CMK (cell line): ENCODE measurements at regions not wholly inside any gene's neighbourhood (a gene's known extent, or its start where the extent isn't known, plus 50 kb on each side); places are given as distances from the start of the nearest gene placed in this dataset.

Experiments used
- DNase-seq: peaks from one replicate; pipeline ENCODE4 v3.0.0-alpha.2; 2010; ENCODE audit warnings: low read depth

DNA sequence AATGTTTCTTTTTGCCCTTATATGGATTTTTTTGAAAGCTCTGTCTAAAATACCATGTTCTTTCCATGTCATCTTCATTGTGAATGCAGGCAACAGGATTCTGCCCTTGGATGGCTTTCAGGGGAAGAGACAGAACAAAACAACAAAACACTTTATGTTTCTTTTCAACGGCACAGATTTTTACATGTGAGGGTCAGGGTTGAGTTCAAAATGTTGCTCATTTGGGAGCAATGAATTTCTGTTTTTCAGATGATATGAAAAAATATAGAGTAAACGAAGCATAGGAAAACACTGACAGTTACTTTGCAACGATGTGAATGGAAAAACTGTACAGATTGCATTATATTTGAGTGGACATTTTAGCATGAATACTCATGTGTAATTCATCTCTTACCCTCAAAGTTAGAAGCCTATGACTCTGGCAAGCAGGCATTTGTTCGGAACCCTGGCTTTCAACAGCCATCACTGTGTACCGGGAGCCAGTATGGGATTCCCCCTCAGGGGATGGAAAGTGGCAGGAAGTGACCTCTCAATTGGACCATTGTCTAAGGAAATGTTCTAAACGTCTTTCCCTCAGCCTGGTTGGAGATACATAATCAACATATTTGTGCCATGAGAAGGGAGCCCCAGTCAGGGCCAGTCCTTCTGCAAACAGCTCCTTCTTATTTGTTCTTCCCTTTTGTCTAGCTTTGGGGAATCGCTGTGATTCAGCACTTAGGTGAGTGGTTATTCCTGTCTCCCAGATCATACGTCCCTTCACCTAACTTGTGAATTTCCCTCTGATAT is 153.9 kb upstream of the MEF2C start:
- DNase-seq: no peak

DNA sequence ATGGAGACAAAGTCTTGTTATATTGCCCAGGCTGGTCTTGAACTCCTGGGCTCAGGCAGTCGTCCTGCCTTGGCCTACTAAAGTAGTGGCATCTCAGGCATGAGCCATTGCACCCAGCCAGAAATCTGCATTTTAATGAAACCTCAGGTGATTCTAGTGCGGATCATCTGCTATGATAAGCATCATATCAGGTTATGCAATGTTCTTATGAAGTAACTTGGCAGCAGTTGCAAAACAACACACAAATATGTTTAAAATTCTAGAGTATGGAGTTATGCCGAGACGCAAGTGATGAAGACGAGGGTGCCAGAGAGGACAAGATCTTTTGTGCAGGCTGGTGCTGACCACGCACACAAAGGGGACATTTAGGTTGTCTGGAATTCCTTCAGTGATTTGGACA is 153.2 kb upstream of the MEF2C start:
- no peak for DNase-seq

DNA sequence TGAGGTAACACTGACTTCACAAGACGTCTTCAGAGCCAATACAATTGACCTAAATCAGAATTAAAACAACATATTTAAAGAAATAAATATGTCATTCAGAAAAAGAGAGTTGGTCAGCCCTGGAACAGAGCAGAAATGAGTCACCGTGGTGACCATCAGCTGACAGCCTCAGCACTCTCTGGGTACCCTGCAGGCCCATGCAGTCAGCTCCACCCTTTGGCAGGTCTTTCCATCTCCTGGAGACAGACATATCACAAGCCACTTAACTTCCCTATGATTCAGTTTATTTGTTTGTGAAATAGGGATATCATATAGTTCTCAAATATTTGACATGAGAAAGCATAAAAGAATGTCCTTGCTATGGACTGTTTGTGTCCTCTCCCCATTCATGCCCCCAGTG is 151.6 kb upstream of the MEF2C start:
- no peak for DNase-seq

DNA sequence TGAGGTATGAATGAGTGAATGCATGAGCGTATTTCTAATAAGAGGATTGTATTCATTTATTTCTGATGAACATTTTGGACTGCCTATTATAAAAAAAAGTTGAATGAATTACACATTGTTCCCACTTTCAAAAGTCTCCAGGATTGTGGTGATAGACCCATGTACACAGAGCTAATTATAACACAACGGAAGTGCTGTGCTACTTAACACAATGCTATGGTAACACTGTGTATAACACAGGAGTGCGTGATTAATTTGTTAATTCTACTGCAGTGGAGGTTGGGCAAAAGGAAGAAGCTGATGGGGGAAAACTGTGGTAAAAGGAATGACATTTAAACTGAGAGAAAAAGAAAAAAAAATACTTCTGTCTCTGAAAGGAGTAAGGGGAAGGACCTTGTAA is 147.8 kb upstream of the MEF2C start:
- no peak for DNase-seq

DNA sequence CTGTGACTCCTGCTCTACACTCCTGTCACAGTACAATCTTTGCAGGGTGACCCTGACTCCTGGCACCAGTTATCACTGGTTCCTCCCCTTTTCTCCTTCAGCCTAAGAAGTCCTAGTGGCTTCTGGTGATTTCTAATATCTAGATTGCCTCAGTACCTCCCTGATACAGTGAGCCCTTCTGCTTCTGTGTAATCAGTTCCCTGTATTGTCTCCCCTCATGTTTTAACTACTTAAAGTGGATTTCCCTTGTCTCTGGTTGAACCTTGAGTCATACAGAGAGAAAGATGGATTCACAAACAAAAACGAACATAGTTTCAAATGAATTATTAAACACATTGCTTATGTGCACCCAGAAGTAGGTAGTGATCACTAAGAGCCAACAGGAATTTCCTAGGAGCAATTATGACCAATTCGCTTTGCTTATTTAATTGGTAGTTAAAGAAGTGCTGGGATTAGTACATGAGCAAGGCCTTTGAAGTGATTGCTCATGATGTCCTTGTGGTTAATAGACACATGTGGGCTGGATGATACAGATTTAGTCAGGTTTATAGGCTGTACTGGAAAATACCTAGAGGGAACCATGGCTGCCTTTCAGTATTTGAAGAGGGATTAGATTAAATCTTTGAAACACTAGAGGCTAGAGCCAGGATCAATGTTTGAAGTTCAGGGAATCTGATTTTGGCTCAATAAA is 145.8 kb upstream of the MEF2C start:
- DNase-seq: no peak

DNA sequence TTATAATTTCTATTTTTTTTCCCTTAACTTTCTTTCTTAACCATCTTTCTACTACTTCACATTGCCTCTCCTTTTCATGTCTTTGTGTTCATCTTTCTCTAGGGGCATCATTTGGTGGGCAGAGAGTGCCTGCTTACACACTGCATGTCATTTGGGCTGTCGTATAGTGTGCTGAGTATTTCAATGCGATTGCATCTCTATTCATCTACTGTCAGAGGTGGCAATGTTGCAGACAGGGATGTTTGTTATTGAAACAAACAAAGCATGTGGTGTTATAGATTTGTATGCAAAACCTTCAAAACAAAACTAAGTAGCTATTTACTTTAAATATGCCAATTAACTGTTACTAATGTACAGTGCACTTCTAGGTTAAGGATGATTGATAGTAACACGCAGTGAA is 141.1 kb upstream of the MEF2C start:
- DNase-seq: no peak

DNA sequence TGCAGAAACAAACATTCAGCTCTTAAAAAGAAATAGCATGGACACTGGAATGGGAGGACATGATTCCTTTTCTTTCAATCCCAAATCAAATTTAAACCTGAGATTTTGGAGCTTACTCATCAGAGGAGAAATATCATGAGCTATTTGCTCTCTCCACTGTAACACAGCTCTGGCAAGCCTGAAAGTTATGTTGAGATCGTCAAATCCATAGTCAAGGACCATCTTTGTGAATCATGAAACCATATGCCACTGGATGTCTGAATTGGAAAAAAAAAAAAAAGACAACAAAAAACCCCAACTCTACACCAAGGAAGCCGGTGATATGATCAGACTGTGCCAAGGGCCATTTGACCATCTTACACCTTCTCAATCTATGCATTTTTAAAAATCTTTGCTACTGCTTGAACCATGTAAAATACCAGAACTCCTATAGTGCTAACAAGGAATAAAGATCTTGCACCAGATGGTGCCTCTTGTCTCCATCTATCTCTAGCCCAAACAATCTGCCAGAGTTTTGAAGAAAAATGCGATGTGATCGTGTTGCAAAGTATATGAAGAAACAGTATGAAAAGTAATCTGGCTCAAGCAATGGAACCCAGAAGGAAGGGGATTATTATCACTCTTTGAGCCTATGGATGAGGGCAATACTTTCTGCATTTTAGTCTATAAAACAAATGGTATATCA is 138.1 kb upstream of the MEF2C start:
- DNase-seq: no peak

DNA sequence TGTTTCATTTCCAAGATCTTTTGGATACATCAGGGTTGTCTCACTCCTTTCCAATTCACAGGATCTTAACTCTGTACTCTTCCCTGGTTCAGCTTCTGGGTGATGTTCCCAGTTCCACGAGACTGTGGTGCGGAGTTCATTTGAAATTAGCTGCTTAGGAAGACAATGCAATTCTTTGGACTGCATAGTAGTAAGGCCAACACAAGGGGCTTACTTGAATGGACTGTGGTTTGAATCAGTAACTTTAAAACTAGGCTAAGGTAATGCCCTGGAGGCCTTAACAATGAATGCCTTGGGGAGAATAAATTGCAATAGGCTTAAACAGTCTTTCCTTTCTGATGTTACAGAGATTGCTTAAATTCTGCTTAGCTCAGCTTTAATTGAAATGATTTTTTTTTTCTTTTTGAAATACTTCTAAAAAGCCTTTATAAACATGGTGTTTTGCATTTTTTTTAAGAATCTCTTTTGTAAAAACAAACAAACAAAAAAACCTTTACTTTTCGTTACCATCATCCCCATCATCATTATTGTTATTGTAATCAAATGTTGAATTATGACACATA is 133.8 kb upstream of the MEF2C start:
- no peak for DNase-seq

DNA sequence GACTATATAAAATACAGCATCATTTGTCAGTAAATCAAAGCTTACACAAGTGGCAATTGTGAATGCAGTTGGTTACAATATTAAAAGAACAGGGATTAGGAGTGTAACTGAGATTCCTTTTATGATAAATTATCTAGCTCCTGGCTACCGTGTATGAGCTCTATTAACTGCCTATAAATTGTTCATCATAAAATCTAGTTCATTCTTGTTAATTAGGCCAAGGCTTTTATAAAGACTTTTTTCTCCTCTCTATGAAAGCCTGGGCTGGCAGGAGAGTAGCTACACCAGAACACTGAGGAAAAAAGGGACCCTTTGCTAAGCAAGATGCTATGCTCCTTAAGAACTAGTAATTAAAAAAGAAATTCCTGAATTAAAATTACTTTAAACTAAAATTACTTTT is 132.4 kb upstream of the MEF2C start:
- no peak for DNase-seq

DNA sequence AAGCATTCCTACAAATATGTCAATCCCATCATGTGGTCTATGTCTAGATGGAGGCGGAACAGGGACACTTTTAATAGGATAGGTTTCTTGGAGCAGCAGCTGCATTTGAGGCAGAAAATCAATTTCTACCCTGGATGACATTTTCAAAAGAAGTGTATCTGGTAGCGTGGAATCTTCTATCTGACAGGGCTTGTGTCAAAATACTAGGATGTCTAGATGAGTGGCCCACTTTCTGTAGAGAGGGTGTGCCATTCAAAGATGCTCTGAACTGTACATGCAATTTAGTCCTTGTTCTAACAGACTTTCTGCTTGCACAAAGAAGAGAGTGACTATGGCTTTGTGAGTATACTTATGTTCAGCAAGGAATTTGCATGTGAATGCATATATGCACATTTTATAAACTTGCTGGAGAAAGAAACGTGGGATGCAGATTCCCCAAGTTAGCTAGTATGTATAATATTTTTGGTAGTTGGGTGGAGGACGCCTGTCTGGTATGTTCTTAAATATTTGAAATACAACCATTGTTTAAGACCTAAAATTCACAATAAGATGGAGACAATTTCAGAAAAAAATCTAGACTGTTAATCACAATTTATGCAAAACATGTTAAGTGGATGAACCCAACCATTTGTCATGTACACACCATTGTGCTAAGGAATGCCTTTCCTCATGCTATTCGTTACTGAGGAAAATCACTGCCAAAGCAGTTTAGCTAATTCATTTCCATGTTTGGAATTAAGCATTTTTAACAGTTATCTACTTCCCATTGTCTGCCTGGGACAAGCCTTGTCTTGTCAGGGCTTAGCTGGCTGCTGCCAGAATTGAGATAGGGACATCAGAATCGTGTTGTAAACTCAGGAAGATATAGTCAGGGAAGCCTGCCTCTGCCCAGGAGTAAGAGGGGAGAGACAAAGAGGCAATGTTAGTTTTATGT is 129.1 kb upstream of the MEF2C start:
- DNase-seq: no peak

DNA sequence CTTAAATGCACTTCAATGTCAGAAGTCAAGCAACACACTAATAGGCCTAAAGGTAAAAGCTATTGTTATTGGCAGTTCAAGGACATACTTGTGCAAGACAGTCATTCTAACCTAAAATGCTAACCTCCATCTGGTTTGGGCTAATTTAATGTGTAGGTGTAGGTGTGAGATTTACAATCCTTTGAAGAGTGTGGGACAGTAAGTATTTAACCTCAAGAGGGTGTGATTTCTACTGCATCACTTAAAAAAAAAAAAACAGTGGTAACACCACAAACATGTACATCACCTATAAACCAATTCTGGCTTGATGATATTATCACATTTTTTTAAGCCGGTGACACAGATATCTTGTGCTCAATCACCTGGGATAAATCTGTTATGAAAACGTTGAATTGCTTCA is 127.5 kb upstream of the MEF2C start:
- no peak for DNase-seq

DNA sequence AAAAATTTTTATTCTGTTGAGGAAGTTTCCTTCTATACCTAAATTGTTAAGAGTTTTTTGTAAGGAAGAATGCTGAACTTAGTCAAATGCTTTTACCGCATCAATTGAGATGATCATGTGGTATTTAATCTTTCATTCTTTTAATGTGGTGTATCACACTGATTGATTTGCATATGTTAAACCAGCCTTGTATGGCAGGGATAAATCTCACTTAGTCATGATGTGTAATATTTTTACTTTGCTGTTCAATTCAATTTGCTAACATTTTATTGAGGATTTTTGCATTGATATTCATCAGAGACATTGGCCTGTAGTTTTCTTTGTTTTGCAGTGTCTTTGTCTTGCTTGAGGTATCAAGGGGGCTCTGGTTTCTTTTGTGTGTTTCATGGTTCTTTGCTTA is 125.3 kb upstream of the MEF2C start:
- no peak for DNase-seq

DNA sequence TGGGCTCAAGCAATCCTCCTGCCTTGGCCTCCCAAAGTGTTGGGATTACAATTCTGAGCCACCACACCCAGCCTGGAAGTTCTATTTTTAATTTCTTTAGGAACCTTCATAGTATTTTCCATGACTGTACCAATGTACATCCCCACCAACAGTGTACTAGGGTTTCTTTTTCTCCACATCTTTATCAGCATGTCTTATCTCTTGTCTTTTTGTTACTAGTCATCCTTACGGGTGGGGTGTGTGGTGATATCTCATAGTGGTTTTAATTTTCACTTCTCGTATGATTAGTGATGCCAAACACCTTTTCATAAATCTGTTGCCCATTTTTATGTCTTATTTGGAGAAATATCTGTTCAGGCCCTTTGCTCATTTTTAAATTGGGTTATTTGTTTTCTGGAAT is 123.0 kb upstream of the MEF2C start:
- no peak for DNase-seq

DNA sequence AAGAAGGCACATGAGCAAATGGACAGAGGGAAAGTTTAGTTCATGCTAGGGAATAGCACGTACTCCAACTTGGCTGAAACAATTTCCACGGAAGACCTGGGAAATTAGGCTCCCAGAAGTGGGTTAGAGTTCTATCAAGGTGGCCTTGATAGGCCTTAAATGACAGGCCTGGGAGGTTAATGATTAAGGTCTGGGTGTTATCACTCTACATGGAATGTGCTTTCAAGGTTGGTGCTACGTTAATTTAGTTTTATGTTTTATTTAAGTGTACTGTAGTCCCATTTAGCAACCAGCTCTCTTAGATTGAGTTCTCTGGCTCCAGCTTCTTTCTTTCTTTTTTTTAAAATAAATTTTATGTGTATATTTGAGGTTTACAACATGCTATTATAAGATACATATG is 121.4 kb upstream of the MEF2C start:
- no peak for DNase-seq

DNA sequence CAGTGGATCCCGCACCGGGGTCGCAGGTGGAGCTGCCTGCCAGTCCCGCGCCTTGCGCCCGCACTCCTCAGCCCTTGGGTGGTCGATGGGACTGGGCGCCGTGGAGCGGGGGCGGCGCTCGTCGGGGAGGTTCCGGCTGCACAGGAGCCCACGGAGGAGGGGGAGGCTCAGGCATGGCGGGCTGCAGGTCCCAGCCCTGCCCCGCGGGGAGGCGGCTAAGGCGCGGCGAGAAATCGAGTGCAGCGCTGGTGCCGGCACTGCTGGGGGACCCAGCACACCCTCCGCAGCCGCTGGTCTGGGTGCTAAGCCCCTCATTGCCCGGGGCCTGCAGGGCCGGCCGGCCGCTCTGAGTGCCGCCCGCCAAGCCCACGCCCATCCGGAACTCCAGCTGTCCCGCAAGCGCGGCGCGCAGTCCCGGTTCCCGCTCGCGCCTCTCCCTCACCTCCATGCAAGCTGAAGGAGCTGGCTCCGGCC is 120.6 kb upstream of the MEF2C start:
- DNase-seq: no peak

DNA sequence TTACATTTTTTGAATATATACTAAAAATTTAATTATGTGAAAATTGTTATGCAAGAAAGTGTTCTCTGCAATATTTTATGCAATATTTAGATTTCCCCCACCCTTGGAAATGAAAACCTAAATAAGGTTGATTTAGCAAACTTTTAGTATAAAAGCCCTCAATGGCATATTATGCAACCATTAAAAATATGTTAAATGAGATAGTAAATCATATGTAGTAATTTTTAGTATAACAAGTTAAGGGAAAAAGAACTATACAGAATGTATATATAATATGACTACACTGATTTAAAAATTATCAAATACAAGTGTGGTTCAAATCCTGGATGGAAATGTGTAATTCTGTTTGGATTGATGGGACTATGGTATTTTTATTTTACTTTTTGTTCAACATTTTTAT is 116.9 kb upstream of the MEF2C start:
- DNase-seq: no peak

DNA sequence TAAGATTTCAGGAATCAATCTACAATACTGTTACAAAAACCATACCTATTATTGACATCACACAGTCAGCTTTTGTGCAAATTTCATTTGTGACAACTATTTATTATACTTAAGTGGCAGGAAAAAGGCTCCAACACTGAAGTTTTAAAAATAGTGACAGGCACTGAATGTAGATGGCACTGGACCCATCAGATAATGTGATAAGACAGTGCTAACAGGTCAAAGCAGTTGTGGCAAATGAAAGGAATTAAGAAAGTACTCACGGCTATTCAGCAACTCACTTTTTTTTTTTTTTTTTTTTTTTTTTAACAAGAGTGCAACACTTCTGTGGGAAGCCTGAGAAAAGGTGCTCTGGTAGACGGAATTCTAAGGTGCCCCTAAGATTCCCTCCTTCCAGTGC is 115.0 kb upstream of the MEF2C start:
- DNase-seq: no peak

DNA sequence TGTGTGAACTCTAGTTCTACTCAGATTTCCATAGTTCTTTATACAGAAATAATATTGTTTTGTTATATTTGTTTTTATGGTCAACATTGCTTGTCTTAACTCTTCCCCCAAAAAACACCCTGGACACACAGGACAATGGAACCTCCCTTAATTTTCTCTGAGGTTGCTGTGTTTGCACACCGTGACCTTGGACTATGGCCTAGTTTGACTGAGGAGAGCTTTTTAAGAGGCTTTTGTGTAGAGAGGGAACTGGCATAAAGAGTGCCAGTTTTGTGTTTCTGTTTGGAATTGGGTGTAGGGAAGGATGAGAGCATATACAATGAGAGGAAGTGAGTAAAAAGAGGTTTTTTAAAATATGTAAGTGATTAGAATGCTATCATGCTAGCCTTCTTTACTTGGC is 101.1 kb upstream of the MEF2C start:
- no peak for DNase-seq

DNA sequence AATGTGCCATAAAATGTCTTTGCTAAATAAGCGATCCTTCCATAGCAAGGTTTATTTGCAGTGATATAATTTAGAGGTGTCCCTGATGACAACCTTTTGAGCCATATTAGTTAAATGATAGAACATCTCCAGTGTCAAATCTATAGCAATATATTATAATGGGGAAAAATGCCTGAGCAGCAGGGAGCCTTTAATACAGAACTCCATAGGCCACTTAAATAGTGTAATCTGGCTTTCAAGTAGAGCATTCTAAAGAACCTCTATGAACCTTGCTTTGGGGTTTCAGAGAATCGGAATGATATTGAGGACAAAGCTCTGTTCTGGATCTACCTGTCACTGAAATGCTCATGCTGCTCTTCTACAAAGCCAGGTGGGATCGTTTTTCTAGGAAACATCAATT is 96.7 kb upstream of the MEF2C start:
- DNase-seq: no peak

DNA sequence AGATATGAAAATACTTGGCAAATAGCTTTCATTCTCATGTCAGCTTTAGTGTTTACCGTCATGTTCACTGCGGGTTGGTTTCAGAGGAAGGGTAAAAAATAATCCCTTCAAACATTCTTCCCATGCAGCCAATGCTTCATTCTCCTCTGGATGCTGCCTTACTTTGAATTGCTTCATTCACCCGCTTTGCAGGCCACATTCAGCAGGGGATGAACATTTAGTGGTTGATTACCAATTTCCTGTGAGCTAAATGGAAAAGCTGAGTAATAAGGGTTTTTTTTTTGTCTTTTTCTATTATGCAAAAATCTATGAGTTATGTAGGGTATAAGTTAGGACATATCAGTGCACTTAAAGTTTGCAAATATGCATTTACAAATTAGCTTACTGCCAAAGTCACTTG is 96.3 kb upstream of the MEF2C start:
- no peak for DNase-seq

DNA sequence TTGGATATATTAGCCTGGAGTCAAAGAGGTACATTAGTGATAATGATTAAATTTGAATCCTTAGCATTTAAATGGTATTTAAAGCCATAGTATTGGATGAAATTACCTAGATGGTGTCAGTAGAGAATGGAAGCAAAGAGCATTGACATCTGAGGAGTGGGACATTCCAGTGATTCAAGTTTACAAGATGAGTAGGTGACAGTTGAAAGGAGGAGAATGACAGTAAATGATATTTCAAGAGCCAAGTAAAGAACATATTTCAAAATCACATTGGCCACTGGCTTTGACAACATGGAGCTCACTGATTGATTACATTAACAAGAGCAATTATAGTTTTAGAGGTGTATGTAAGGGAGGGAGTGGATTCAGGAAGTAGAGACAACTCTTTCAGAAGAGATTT is 93.9 kb upstream of the MEF2C start:
- no peak for DNase-seq
